ENCODE measurements at regions not wholly inside any gene's neighbourhood (a gene's known extent, or its start where the extent isn't known, plus 50 kb on each side); places are given as distances from the start of the nearest gene placed in this dataset.

DNA sequence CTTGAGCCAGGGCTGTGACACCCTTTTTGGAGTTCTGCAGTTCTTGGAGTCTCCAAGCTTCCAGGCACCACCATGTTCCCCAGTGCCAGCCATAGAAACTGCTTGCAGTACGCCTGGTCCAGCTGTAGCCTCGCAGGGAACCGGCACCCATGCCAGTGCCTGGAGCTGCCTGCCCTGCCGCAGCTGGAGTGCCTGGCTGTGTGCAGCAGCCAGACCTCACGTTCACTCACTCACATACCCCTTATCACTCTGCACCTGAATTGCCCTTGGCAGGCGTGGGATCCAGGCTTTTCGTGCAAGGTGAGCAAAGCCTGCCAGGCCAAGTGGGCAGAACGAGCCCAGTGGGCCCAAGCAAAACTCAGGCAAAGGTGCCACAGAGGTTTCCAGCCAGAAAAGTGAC is 77.8 kb upstream of the SHB start:
- TF ChIP-seq, protein P1, sequence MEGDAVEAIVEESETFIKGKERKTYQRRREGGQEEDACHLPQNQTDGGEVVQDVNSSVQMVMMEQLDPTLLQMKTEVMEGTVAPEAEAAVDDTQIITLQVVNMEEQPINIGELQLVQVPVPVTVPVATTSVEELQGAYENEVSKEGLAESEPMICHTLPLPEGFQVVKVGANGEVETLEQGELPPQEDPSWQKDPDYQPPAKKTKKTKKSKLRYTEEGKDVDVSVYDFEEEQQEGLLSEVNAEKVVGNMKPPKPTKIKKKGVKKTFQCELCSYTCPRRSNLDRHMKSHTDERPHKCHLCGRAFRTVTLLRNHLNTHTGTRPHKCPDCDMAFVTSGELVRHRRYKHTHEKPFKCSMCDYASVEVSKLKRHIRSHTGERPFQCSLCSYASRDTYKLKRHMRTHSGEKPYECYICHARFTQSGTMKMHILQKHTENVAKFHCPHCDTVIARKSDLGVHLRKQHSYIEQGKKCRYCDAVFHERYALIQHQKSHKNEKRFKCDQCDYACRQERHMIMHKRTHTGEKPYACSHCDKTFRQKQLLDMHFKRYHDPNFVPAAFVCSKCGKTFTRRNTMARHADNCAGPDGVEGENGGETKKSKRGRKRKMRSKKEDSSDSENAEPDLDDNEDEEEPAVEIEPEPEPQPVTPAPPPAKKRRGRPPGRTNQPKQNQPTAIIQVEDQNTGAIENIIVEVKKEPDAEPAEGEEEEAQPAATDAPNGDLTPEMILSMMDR (IDR thresholded peaks at IDR 0.05): no peak
- TF ChIP-seq POLR2A (IDR thresholded peaks at IDR 0.05): no peak
